BLaER1 (cell line): ENCODE measurements at regions not wholly inside any gene's neighbourhood (a gene's known extent, or its start where the extent isn't known, plus 50 kb on each side); places are given as distances from the start of the nearest gene placed in this dataset.

Experiments used
- H3K27ac ChIP-seq: shearing (Covaris generic); formaldehyde crosslinking; 2 replicates; pipeline ENCODE4 v1.8.1; 2022
- H3K27me3 ChIP-seq: shearing (Covaris generic); formaldehyde crosslinking; 2 replicates; pipeline ENCODE4 v1.8.1; 2022
- H3K36me3 ChIP-seq: shearing (Covaris generic); formaldehyde crosslinking; 2 replicates; pipeline ENCODE4 v1.8.1; 2022
- H3K4me1 ChIP-seq: shearing (Covaris generic); formaldehyde crosslinking; 2 replicates; pipeline ENCODE4 v1.8.1; 2022
- H3K4me2 ChIP-seq: shearing (Covaris generic); formaldehyde crosslinking; 2 replicates; pipeline ENCODE4 v1.8.1; 2022
- H3K4me3 ChIP-seq: shearing (Covaris generic); formaldehyde crosslinking; 2 replicates; pipeline ENCODE4 v1.8.1; 2022
- H3K9ac ChIP-seq: shearing (Covaris generic); formaldehyde crosslinking; 2 replicates; pipeline ENCODE4 v1.8.1; 2022
- H3K9me3 ChIP-seq: shearing (Covaris generic); formaldehyde crosslinking; 2 replicates; pipeline ENCODE4 v1.8.1; 2022
- H4K20me1 ChIP-seq: shearing (Covaris generic); formaldehyde crosslinking; 2 replicates; pipeline ENCODE4 v1.8.1; 2022
- Cebpa-rat ChIP-seq: shearing (Covaris generic); IDR thresholded peaks from 2 replicates; pipeline ENCODE4 v1.8.1; 2022

DNA sequence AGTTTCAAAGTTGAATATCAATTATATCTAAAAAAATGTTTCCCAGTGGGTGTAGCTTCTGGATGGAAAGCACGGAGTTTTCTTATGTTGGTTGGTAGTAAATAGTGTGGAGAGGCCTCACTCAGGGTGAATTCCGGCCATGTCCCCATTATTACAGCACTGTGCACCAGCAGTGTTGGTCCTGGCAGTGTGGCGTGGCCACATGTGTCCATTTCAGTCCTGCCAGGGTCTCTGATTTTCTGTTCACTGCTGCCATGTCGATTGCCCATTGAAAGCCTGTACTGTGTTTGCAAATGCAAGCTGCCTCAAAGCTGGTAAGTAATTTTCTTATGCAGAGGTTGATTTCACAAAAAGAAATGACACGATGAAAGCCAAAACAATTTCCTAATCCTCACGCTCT, 386.2 kb downstream of the GALR1 start:
- Histone ChIP-seq H3K4me1 (peaks cover 6% of the 10 kb centered on the region), H4K20me1 (no peaks in the 10 kb centered on the region), H3K4me3 (no peak overlapping the region), H3K4me2 (no peak overlapping the region), H3K27me3 (no peaks in the 10 kb centered on the region), H3K27ac (no peak overlapping the region), H3K36me3 (no peaks in the 10 kb centered on the region), H3K9ac (no peak overlapping the region), H3K9me3 (no peaks in the 10 kb centered on the region)
- no peak for TF ChIP-seq Cebpa-rat

DNA sequence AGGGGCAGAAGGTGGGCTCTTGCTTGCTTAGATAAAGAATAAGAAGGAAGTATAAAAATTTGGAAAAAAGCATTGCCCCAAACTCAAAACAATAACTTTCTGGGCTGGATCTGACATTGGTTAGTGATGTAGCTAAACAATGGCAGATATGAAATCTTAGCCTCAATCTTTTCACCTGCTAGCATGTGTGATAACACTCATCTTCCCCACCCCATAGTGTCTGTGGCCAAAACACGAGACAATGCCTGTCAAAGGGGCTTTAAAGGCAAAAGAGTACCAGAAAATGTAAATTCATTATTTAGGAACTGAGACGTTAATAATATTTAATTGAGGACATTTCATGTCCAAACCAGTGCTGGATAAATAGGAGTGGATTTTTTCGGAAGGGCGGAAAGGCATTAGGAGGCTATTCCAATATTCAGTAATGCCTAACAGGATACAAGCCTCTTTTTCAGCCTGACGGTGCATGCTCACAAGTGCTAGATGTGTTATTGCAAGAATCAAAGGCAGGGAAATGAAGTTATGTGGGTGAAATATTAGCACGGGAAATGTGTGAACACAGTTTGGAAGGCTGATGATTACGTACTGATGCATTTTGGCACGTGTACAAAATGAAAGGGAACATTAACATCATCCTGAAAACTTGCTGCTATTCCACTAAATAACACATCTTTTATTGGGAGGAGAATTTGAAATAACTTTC, 395.7 kb downstream of the GALR1 start:
- H3K27me3 ChIP-seq: no peaks in the 10 kb centered on the region
- H3K27ac ChIP-seq: no peak overlapping the region
- no peak overlapping the region for H3K4me2 ChIP-seq
- no peak overlapping the region for H3K9ac ChIP-seq
- H3K4me3 ChIP-seq: no peak overlapping the region
- TF ChIP-seq Cebpa-rat: no peak
- no peaks in the 10 kb centered on the region for H3K9me3 ChIP-seq
- H3K4me1 ChIP-seq: no peaks in the 10 kb centered on the region
- H3K36me3 ChIP-seq: no peaks in the 10 kb centered on the region
- H4K20me1 ChIP-seq: no peaks in the 10 kb centered on the region

GRCh38 chr18:77647472-77647871, 397.8 kb downstream of the GALR1 start:
- Histone ChIP-seq H3K9me3 (no peaks in the 10 kb centered on the region), H3K27me3 (no peaks in the 10 kb centered on the region), H3K4me2 (no peak overlapping the region), H3K4me3 (no peak overlapping the region), H3K4me1 (no peaks in the 10 kb centered on the region), H3K9ac (no peak overlapping the region), H4K20me1 (no peaks in the 10 kb centered on the region), H3K36me3 (no peaks in the 10 kb centered on the region), H3K27ac (no peak overlapping the region)
- no peak for TF ChIP-seq Cebpa-rat

- Histone ChIP-seq H3K27ac (no peak overlapping the region), H3K27me3 (no peaks in the 10 kb centered on the region), H3K9ac (no peak overlapping the region), H4K20me1 (no peaks in the 10 kb centered on the region), H3K9me3 (no peaks in the 10 kb centered on the region), H3K4me3 (no peak overlapping the region), H3K4me1 (no peaks in the 10 kb centered on the region), H3K36me3 (no peaks in the 10 kb centered on the region), H3K4me2 (no peak overlapping the region)
- no peak for TF ChIP-seq Cebpa-rat
Observed at GRCh38 chr18:77648411-77648810, 398.8 kb downstream of the GALR1 start.

- no peak for TF ChIP-seq Cebpa-rat
- H3K36me3 ChIP-seq: no peaks in the 10 kb centered on the region
Observed at GRCh38 chr18:77650799-77651385, 401.2 kb downstream of the GALR1 start.

DNA sequence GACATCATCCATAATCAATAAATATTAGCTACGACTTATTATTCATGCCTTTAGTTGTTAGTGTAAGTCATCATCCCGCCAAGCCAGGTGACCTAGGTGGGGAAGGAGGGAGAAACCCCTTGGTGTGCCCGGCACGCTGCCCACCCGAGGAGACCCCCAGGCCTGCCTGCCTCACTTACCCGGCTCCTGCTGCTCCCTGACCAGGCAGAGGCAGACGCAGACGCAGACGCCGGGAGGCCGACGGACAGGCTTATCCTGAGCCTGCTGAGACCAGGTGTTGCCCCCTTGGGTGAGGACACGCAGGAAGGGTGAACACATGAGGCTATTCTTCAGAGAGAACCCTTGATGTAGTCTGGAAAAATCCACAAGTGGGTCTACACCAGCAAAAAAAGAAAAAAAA, 401.8 kb downstream of the GALR1 start:
- no peak for TF ChIP-seq Cebpa-rat
- no peak overlapping the region for H3K27ac ChIP-seq

More at GRCh38 chr18:77650799-77651385, 401.2 kb downstream of the GALR1 start:
- Histone ChIP-seq H3K27me3 (no peaks in the 10 kb centered on the region), H3K4me2 (no peak overlapping the region), H3K9ac (no peak overlapping the region), H3K4me1 (no peaks in the 10 kb centered on the region), H4K20me1 (no peaks in the 10 kb centered on the region), H3K4me3 (no peak overlapping the region), H3K9me3 (no peaks in the 10 kb centered on the region), H3K27ac (no peak overlapping the region)

DNA sequence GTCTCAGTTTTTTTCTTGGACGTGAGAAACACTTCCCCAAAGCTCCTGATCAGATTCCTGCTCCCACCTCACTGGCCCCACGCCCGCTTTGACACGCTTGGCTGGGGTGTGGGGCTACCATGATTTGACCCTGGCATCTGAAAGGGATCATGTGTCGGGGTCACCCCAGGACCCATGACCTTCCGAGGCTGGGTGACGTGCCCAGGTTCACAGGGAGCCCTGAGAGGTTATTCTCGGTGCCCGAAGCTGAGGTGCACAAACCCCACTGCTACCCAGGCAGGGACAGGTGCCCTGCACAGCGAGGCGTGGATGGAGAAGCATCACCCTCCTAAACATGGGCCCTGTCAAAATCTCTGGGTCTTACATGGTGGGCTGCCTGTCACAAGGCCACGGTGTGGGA, 404.1 kb downstream of the GALR1 start:
- H3K27me3 ChIP-seq: no peaks in the 10 kb centered on the region

More for the DNA sequence above, 401.8 kb downstream of the GALR1 start:
- Histone ChIP-seq H3K27me3 (no peaks in the 10 kb centered on the region), H3K4me2 (no peak overlapping the region), H3K9ac (no peak overlapping the region), H3K4me1 (no peaks in the 10 kb centered on the region), H3K4me3 (no peak overlapping the region), H4K20me1 (no peaks in the 10 kb centered on the region), H3K9me3 (no peaks in the 10 kb centered on the region), H3K36me3 (no peaks in the 10 kb centered on the region)

DNA sequence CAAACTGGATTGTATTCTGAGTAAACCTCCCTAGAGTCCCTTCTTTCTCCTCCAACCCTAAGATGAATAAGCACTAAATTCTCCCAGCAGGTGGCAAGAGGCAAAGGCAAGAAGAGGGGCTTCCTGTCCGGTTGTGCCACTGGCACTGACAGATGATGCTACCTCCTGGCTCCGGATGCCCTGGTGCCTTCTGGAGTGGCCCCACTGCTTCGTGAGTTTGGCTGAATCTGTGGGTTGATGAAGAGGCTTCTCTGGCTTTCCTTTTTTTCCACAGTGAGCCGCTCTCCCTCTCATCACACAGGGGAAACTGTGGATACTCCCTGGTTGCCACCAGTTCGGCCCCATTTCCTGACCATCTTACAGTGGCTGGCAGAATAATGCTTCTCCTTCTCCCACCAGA, 404.7 kb downstream of the GALR1 start:
- Histone ChIP-seq H3K4me1 (no peaks in the 10 kb centered on the region), H3K9ac (no peak overlapping the region), H3K4me3 (no peak overlapping the region), H3K36me3 (no peaks in the 10 kb centered on the region), H3K27me3 (no peaks in the 10 kb centered on the region), H3K4me2 (no peak overlapping the region), H3K27ac (no peak overlapping the region), H3K9me3 (no peaks in the 10 kb centered on the region), H4K20me1 (no peaks in the 10 kb centered on the region)
- TF ChIP-seq Cebpa-rat: no peak

More for the DNA sequence above, 404.1 kb downstream of the GALR1 start:
- Histone ChIP-seq H3K4me3 (no peak overlapping the region), H3K27ac (no peak overlapping the region), H4K20me1 (no peaks in the 10 kb centered on the region), H3K9me3 (no peaks in the 10 kb centered on the region), H3K36me3 (no peaks in the 10 kb centered on the region), H3K4me1 (no peaks in the 10 kb centered on the region), H3K4me2 (no peak overlapping the region), H3K9ac (no peak overlapping the region)
- TF ChIP-seq Cebpa-rat: no peak

DNA sequence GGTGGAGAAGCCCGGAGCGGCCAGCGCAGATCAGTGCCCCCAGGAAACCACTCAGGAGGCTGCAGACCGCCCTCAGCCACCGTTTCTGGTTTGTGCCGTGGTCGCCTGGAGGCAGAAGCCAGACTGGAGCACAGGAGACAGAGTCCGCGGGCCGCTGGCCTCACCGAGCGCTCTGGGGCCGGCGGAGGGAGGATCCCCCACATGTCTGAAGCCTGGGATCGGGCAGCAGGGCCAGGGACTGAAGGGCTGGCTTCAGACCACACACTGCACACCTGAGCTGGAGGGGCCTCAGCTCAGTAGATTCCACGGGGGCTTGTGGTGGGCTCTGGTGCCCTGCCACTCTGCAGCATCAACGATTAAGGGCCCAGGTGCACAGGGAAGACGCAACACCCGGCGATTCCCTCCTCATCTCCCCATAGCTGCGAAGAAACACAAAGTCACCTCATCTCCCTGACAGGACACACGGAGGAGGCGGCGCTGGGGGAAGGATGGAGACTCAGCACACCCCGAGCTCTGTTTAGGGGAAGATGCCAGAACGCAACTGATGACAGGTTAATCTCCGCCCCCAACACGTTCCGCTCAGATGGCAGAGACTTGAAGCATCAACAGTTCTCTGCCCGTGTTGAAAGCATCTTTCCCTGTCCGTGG, 408.1 kb downstream of the GALR1 start:
- no peaks in the 10 kb centered on the region for H3K36me3 ChIP-seq
- no peaks in the 10 kb centered on the region for H3K4me1 ChIP-seq
- no peak overlapping the region for H3K4me3 ChIP-seq
- H3K27me3 ChIP-seq: no peaks in the 10 kb centered on the region
- H3K4me2 ChIP-seq: no peak overlapping the region
- no peak overlapping the region for H3K27ac ChIP-seq
- H4K20me1 ChIP-seq: no peaks in the 10 kb centered on the region
- no peaks in the 10 kb centered on the region for H3K9me3 ChIP-seq
- no peak overlapping the region for H3K9ac ChIP-seq
- TF ChIP-seq Cebpa-rat: no peak

DNA sequence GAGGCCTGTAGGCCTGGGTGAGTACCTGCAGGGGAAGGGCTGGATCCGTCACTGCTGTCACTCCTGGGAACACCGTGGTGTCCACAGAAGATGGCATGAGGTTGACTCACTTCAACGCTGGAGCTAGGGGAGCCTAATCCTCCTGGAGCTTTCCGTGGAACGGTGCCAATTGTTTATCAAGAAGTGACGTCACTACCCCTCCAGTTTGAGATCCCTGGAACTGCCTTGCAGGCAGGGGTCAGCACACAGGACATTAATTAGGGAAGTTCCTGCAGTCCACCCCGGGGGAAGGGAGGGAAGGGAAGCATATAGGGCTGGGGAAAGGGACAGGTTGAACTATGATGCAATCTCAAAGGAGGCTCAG, 408.6 kb downstream of the GALR1 start:
- H3K27me3 ChIP-seq: no peaks in the 10 kb centered on the region
- H3K9me3 ChIP-seq: no peaks in the 10 kb centered on the region

More for the DNA sequence above, 408.6 kb downstream of the GALR1 start:
- Histone ChIP-seq H3K27ac (no peak overlapping the region), H3K4me2 (no peak overlapping the region), H3K36me3 (no peaks in the 10 kb centered on the region), H3K9ac (no peak overlapping the region), H3K4me1 (no peaks in the 10 kb centered on the region), H4K20me1 (no peaks in the 10 kb centered on the region), H3K4me3 (no peak overlapping the region)
- TF ChIP-seq Cebpa-rat: no peak
